Esophagus muscularis mucosa (tissue), 4 donors: ENCODE measurements at regions not wholly inside any gene's neighbourhood (a gene's known extent, or its start where the extent isn't known, plus 50 kb on each side); places are given as distances from the start of the nearest gene placed in this dataset.

Experiments
- CTCF ChIP-seq, 3 experiments: fragments of 200-600 bp in 2 of 3; fragments of 450-650 bp in 1 of 3; sonication (generic) in 2 of 3; IDR thresholded peaks; one replicate each; pipeline ENCODE4 v1.5.1; 2017 to 2019; ENCODE audit warnings: antibody characterized with exemption in 3 of 3, mild to moderate bottlenecking in 2 of 3, moderate library complexity in 1 of 3
- EP300 ChIP-seq: sonication (generic); formaldehyde crosslinking; IDR thresholded peaks from one replicate; pipeline ENCODE4 v1.6.1; 2017; ENCODE audit warnings: antibody characterized with exemption
- POLR2A ChIP-seq: fragments of 450-650 bp; IDR thresholded peaks from one replicate; pipeline ENCODE4 v1.6.1; 2017; ENCODE audit warnings: antibody characterized with exemption, moderate library complexity, mild to moderate bottlenecking, low read depth
- POLR2AphosphoS5 ChIP-seq, 2 donors: sonication (generic); formaldehyde crosslinking; IDR thresholded peaks; one replicate each; pipeline ENCODE4 v1.6.1; 2017; ENCODE audit warnings: antibody characterized with exemption in 2 of 2

GRCh38 chr22:47629791-47630655 lies 867.6 kb downstream of the TBC1D22A start:
- no peak for TF ChIP-seq CTCF (IDR thresholded peaks at IDR 0.05)
- TF ChIP-seq EP300: no peak
- no peak for TF ChIP-seq POLR2A
- TF ChIP-seq POLR2AphosphoS5 (IDR thresholded peaks at IDR 0.05): no peak
